ENCODE measurements at regions not wholly inside any gene's neighbourhood (a gene's known extent, or its start where the extent isn't known, plus 50 kb on each side); places are given as distances from the start of the nearest gene placed in this dataset.

DNA sequence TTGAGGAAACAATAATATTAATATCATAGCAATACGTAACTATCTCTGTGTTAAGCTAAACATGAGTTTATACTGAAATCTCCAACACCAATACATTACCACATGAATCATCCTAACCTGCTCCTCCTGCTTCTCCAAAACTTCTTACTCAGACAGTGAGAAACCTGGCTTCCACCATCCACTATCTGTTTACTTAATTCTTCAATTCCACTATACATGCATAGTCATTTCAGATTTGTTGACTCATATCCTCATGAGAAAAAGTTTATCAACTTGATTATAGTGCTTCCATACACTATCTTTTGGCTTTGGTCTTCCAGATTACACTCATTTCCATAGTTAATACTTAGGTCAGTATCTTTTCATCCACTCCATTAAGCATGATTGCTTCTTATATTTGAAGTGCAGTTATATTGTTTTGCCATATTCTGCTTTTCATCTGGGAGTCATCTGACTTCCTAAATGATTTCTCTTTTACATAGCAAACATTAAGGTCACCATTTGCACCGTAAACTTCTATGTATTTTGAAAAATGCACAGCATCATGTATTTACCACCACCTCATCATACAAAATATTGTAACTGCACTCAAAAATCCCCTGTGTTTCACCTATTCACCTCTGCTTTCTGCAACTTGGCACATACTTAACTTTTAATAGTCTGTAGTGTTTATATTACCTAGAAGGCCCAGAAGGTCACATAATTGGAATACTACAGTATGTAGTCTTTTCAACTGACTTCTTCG lies 970.6 kb downstream of the DIPK2A start:
- intact Hi-C loops (cut with DNase I), result no loop called here

GRCh38 chr3:144942838-144943197 lies 971.2 kb downstream of the DIPK2A start:
- H3K4me3 ChIP-seq, result no peak overlapping the region
- intact Hi-C loops (cut with DNase I), result no loop called here
- WGBS, result 85% methylated on average over 3 of the region's 3 CpGs
- no peaks in the 10 kb centered on the region for H3K36me3 ChIP-seq
- H3K4me1 ChIP-seq (replicated peaks), result no peaks in the 10 kb centered on the region
- H3K9me3 ChIP-seq, result no peaks in the 10 kb centered on the region
- TF ChIP-seq POLR2AphosphoS5 (IDR thresholded peaks at IDR 0.05) (no peak), POLR2A (IDR thresholded peaks at IDR 0.05) (no peak)
- TF ChIP-seq, protein P1, sequence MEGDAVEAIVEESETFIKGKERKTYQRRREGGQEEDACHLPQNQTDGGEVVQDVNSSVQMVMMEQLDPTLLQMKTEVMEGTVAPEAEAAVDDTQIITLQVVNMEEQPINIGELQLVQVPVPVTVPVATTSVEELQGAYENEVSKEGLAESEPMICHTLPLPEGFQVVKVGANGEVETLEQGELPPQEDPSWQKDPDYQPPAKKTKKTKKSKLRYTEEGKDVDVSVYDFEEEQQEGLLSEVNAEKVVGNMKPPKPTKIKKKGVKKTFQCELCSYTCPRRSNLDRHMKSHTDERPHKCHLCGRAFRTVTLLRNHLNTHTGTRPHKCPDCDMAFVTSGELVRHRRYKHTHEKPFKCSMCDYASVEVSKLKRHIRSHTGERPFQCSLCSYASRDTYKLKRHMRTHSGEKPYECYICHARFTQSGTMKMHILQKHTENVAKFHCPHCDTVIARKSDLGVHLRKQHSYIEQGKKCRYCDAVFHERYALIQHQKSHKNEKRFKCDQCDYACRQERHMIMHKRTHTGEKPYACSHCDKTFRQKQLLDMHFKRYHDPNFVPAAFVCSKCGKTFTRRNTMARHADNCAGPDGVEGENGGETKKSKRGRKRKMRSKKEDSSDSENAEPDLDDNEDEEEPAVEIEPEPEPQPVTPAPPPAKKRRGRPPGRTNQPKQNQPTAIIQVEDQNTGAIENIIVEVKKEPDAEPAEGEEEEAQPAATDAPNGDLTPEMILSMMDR (IDR thresholded peaks at IDR 0.05), result no peak
- no peak for DNase-seq (ENCODE audit: low spot score)
- no peak overlapping the region for H3K27ac ChIP-seq
- no peaks in the 10 kb centered on the region for H3K27me3 ChIP-seq (replicated peaks; ENCODE audit: insufficient read depth)

More for the DNA sequence above, 970.6 kb downstream of the DIPK2A start:
- H3K36me3 ChIP-seq, result no peaks in the 10 kb centered on the region
- no peaks in the 10 kb centered on the region for H3K4me1 ChIP-seq (replicated peaks)
- H3K4me3 ChIP-seq, result no peak overlapping the region
- no peak for DNase-seq (ENCODE audit: low spot score)
- H3K27me3 ChIP-seq (replicated peaks; ENCODE audit: insufficient read depth), result no peaks in the 10 kb centered on the region
- H3K9me3 ChIP-seq, result no peaks in the 10 kb centered on the region
- 71% methylated on average over 3 of the region's 3 CpGs for WGBS
- no peak overlapping the region for H3K27ac ChIP-seq
- no peak for TF ChIP-seq POLR2AphosphoS5 (IDR thresholded peaks at IDR 0.05)
- TF ChIP-seq, protein P1 (IDR thresholded peaks at IDR 0.05), result no peak

- no peak overlapping the region for H3K27ac ChIP-seq
- DNase-seq (ENCODE audit: low spot score), result no peak
- H3K27me3 ChIP-seq (replicated peaks; ENCODE audit: insufficient read depth), result no peaks in the 10 kb centered on the region
- WGBS, result 88% methylated on average over 5 of the region's 5 CpGs
- TF ChIP-seq POLR2AphosphoS5 (IDR thresholded peaks at IDR 0.05), result no peak
- TF ChIP-seq, protein P1 (IDR thresholded peaks at IDR 0.05), result no peak
- H3K4me1 ChIP-seq (replicated peaks), result no peaks in the 10 kb centered on the region
- H3K4me3 ChIP-seq, result no peak overlapping the region
- intact Hi-C loops (cut with DNase I), result no loop called here
- no peaks in the 10 kb centered on the region for H3K36me3 ChIP-seq
- H3K9me3 ChIP-seq, result no peaks in the 10 kb centered on the region
Measured at GRCh38 chr3:144947895-144948294, 976.3 kb downstream of the DIPK2A start.

DNA sequence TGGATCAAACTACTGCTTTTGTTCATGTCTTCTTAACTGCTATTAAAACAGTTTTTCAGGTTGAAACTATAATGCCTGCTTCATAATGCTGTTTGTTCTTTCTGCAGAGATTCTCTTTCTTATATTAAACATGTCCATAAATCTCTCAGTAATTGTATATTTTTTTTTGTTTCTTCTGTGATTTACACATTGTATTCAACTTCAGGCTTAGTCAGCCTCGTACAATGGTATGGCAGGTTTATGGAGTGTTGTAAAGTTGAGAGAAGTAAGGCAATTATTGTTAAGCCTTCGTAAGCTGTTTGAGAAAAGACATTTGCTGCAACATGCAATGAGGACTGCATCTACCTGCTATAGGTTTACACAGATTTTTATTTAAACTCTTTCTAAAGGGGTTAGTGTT lies 977.1 kb downstream of the DIPK2A start:
- no peak overlapping the region for H3K27ac ChIP-seq
- H3K9me3 ChIP-seq, result no peaks in the 10 kb centered on the region
- no peaks in the 10 kb centered on the region for H3K4me1 ChIP-seq (replicated peaks)
- 21% methylated on average over 2 of the region's 2 CpGs for WGBS
- H3K27me3 ChIP-seq (replicated peaks; ENCODE audit: insufficient read depth), result no peaks in the 10 kb centered on the region
- intact Hi-C loops (cut with DNase I), result no loop called here
- no peak for DNase-seq (ENCODE audit: low spot score)
- H3K4me3 ChIP-seq, result no peak overlapping the region
- H3K36me3 ChIP-seq, result no peaks in the 10 kb centered on the region
- TF ChIP-seq POLR2AphosphoS5 (IDR thresholded peaks at IDR 0.05) (no peak), POLR2A (IDR thresholded peaks at IDR 0.05) (no peak)
- TF ChIP-seq, protein P1 (IDR thresholded peaks at IDR 0.05), result no peak

GRCh38 chr3:144953959-144954358 lies 982.3 kb downstream of the DIPK2A start:
- H3K27ac ChIP-seq, result no peak overlapping the region
- TF ChIP-seq POLR2AphosphoS5 (IDR thresholded peaks at IDR 0.05) (no peak), POLR2A (IDR thresholded peaks at IDR 0.05) (no peak)
- TF ChIP-seq, protein P1 (IDR thresholded peaks at IDR 0.05), result no peak
- H3K9me3 ChIP-seq, result no peaks in the 10 kb centered on the region
- H3K27me3 ChIP-seq (replicated peaks; ENCODE audit: insufficient read depth), result no peaks in the 10 kb centered on the region
- H3K4me3 ChIP-seq, result no peak overlapping the region
- no peak for DNase-seq (ENCODE audit: low spot score)
- 86% methylated on average over 1 of the region's 1 CpG for WGBS
- H3K36me3 ChIP-seq, result no peaks in the 10 kb centered on the region
- intact Hi-C loops (cut with DNase I), result no loop called here
- no peaks in the 10 kb centered on the region for H3K4me1 ChIP-seq (replicated peaks)
